ENCODE measurements at regions not wholly inside any gene's neighbourhood (a gene's known extent, or its start where the extent isn't known, plus 50 kb on each side); places are given as distances from the start of the nearest gene placed in this dataset.

DNA sequence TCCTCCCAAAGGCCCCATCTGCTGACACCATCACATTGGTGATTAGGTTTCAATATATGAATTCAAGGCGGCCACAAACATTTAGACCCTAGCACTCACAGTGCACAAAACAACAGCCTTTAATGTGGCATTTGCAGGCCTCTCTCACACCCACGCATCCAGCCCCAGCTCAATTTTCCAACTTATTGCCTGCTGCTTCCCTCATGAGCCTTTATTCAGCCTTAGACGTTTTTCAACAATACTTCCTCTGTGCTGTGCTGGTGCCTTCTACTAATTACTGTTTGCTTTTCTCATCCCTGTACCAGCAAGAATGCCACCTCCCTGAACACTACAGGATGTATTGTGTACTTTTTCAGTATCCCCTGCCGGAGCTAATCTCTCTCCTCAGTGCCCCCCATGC, 334.6 kb downstream of the GABRB3 start:
- TF ChIP-seq, protein P1, sequence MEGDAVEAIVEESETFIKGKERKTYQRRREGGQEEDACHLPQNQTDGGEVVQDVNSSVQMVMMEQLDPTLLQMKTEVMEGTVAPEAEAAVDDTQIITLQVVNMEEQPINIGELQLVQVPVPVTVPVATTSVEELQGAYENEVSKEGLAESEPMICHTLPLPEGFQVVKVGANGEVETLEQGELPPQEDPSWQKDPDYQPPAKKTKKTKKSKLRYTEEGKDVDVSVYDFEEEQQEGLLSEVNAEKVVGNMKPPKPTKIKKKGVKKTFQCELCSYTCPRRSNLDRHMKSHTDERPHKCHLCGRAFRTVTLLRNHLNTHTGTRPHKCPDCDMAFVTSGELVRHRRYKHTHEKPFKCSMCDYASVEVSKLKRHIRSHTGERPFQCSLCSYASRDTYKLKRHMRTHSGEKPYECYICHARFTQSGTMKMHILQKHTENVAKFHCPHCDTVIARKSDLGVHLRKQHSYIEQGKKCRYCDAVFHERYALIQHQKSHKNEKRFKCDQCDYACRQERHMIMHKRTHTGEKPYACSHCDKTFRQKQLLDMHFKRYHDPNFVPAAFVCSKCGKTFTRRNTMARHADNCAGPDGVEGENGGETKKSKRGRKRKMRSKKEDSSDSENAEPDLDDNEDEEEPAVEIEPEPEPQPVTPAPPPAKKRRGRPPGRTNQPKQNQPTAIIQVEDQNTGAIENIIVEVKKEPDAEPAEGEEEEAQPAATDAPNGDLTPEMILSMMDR (conservative IDR thresholded peaks at IDR 0.05; ENCODE audit: low read depth), result no peak
- ChIA-PET POLR2A (ENCODE audit: low non-redundant PET) (no interaction called here), CTCF (no interaction called here)
- no peak overlapping the region for H3K27ac ChIP-seq
- no peak for DNase-seq (ENCODE audit: low spot score)

DNA sequence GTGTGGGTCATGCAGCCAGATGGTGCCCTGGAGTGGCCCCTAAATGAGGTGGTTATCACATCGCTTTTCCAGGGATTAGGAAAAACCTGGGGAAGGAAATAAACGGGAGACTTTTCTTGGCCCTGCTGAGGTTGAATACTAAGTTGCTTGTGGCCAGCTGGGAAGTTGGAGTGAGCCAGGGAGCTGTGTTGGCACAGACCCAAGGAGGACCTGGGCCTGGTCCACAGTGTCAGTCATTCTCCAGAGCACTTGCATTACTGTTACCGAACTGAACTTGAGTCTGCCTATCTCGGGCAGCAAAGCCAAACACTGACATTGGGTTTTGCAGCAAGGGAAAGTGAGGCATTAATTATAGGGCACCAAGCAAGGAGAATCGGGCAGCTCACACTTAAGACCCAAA, 339.0 kb downstream of the GABRB3 start:
- TF ChIP-seq, protein P1 (conservative IDR thresholded peaks at IDR 0.05; ENCODE audit: low read depth), result no peak
- DNase-seq (ENCODE audit: low spot score), result no peak
- ChIA-PET CTCF (no interaction called here), POLR2A (ENCODE audit: low non-redundant PET) (no interaction called here)
- no peak overlapping the region for H3K27ac ChIP-seq

DNA sequence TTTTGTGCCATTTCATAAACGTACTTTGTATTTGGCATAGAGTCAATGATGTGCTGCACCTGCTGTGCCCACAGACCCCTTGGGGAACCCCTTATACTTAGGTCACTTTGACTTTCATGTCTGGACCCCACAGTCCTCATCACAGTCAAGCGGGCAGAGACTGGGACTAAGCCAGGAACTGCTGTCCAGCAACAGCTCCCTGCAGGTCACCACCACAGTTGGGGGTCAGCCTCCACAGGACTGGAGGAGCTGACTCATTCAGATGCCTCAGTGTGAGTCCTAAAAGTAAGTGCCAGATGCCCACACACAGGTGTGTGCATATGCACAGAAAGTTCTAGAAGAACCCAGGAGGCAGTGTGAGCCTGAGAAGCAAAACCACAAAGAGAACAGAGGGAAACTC, 339.8 kb downstream of the GABRB3 start:
- no peak for DNase-seq (ENCODE audit: low spot score)
- TF ChIP-seq, protein P1 (conservative IDR thresholded peaks at IDR 0.05; ENCODE audit: low read depth), result no peak
- POLR2A ChIA-PET (ENCODE audit: low non-redundant PET), result no interaction called here
- CTCF ChIA-PET, result no interaction called here
- H3K27ac ChIP-seq, result no peak overlapping the region

DNA sequence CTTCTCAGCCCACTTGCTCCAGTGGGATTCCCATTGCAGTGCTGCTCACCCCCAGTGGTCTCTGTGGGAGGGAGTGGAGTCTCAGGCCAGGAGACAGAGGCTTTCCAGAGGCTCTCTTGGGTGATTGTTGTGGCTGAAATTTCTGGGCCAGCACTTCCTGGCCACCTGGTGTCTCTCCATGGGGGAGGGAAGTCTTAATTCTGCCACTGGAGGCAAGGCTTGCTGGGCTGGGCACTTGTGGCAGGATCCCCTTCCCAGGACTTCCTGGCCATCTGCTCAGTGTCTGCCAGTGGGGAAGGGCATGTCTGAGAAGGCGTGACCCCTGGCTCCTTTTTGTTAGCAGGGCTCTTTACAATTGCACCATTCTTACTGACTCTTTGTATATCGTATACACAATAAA, 351.8 kb downstream of the GABRB3 start:
- CTCF ChIA-PET, result no interaction called here
- no peak for DNase-seq (ENCODE audit: low spot score)
- TF ChIP-seq, protein P1 (conservative IDR thresholded peaks at IDR 0.05; ENCODE audit: low read depth), result no peak
- POLR2A ChIA-PET (ENCODE audit: low non-redundant PET), result no interaction called here
- H3K27ac ChIP-seq, result no peak overlapping the region

DNA sequence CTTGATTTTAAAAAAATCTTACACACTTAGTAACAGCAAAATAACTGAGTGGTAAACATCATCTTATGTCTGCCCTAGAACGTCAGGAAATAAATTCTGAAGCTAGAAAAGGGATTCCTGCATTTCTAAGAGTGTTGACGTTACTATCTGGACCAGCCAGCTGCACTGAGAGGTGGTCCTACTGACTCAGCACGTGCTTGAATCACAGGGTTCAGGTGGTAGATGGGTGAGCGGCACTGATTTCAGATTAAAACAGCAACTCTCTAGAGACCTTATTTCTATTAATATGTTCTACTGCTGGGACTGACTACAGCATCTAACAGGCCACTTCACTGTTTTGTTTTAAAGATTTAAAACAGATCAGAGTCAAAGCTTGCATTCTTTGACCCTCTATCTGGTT, 377.2 kb downstream of the GABRB3 start:
- CTCF ChIA-PET, result no interaction called here
- no peak for DNase-seq (ENCODE audit: low spot score)
- H3K27ac ChIP-seq, result no peak overlapping the region
- POLR2A ChIA-PET (ENCODE audit: low non-redundant PET), result no interaction called here
- TF ChIP-seq, protein P1 (conservative IDR thresholded peaks at IDR 0.05; ENCODE audit: low read depth), result no peak

DNA sequence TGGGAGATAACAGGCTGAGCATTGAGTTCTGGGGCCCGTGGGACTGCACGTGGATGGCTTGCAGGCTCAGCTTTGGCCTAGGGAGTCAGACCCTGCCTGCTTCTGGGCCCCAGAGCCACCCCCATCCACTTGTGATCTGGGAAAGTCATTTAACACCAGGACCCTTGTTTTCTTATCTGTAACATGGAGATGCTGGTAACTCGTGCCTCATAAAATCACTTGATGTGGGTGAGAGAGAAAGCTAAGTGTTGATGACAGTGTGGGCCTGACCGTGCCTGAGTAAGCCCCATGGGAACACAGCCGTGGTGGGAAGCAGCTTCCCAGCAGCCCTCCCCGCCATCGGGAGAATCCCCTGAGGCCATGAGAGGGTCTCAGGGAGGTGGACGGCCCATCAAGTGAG, 378.1 kb downstream of the GABRB3 start:
- ChIA-PET CTCF (no interaction called here), POLR2A (ENCODE audit: low non-redundant PET) (no interaction called here)
- TF ChIP-seq, protein P1 (conservative IDR thresholded peaks at IDR 0.05; ENCODE audit: low read depth), result no peak
- DNase-seq (ENCODE audit: low spot score), result no peak
- H3K27ac ChIP-seq, result no peak overlapping the region

DNA sequence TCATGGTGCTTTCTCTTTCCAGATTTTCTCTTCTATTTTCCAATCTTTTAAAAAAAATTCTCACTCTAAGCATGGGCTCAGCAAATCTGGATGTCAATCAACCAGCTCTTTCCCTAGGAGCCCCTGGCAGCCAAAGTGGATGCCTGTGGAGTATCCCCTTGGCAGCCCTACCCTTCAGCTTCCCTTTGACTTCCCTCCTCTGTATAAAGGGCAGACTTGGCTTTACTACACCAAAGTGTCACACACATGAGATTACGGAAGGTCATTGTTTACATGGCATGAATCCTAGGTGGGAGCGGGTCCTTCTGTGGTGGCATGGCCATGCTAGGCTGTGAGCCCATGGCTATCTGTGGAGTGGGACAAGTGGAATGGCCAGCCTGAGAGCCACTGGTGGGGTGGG, 379.9 kb downstream of the GABRB3 start:
- no peak overlapping the region for H3K27ac ChIP-seq
- POLR2A ChIA-PET (ENCODE audit: low non-redundant PET), result no interaction called here

More for the DNA sequence above, 379.9 kb downstream of the GABRB3 start:
- DNase-seq (ENCODE audit: low spot score), result no peak
- CTCF ChIA-PET, result no interaction called here
- TF ChIP-seq, protein P1 (conservative IDR thresholded peaks at IDR 0.05; ENCODE audit: low read depth), result no peak
